Activated B cell treated with CpG ODN at 0.5 μM for 24 hours (primary cell): ENCODE measurements at regions not wholly inside any gene's neighbourhood (a gene's known extent, or its start where the extent isn't known, plus 50 kb on each side); places are given as distances from the start of the nearest gene placed in this dataset.

ENCODE experiments used
- ATAC-seq: fragments of 200-7000 bp; cut with Tn5 transposase; one replicate; pipeline ENCODE4 v1.10.0; 2021; ENCODE audit warnings: low read depth, mild to moderate bottlenecking, moderate library complexity
- CTCF ChIA-PET: fragments of 350-600 bp; sonication (Branson Sonifier 250); formaldehyde crosslinking; loops from one replicate; lab custom pipeline; 2021; ENCODE audit warnings: antibody characterized with exemption; lab: Charles Lee
- POLR2A ChIA-PET: fragments of 350-600 bp; sonication (Branson Sonifier 250); formaldehyde crosslinking; loops from one replicate; lab custom pipeline; 2021; ENCODE audit warnings: antibody characterized with exemption; lab: Charles Lee
- DNase-seq: peaks from one replicate; pipeline ENCODE4 v3.0.0; 2022
- H3K27ac Mint-ChIP-seq: one replicate; pipeline ENCODE4 v1.8.0; 2020; ENCODE audit warnings: mixed read lengths
- H3K27me3 Mint-ChIP-seq: one replicate; pipeline ENCODE4 v1.8.0; 2021; ENCODE audit warnings: mixed read lengths
- H3K36me3 Mint-ChIP-seq: one replicate; pipeline ENCODE4 v1.8.0; 2021; ENCODE audit warnings: low read depth, mixed read lengths
- H3K4me1 Mint-ChIP-seq: one replicate; pipeline ENCODE4 v1.8.0; 2021; ENCODE audit warnings: mixed read lengths
- H3K4me3 Mint-ChIP-seq: one replicate; pipeline ENCODE4 v1.8.0; 2020; ENCODE audit warnings: mild to moderate bottlenecking, mixed read lengths
- H3K9me3 Mint-ChIP-seq: one replicate; pipeline ENCODE4 v1.8.0; 2020; ENCODE audit warnings: mixed read lengths
- CTCF ChIP-seq: fragments of 200-600 bp; IDR thresholded peaks from one replicate; pipeline ENCODE4 v1.8.0; 2022; ENCODE audit warnings: antibody characterized with exemption, mild to moderate bottlenecking
- intact Hi-C: fragments of 100-400 bp; cut with micrococcal nuclease; formaldehyde crosslinking; loops from one replicate; pipeline ENCODE4 v1.15.1; 2024

- Mint-ChIP-seq H3K36me3 (no peaks in the 10 kb centered on the region), H3K4me3 (no peak overlapping the region), H3K27me3 (no peaks in the 10 kb centered on the region), H3K9me3 (peaks cover 1% of the 10 kb centered on the region), H3K27ac (no peak overlapping the region), H3K4me1 (no peaks in the 10 kb centered on the region)
- POLR2A ChIA-PET = no interaction called here
- DNase-seq (no peak), ATAC-seq (no peak)
- intact Hi-C loops = no loop called here
- no peak for TF ChIP-seq CTCF
- CTCF ChIA-PET = no interaction called here
These were observed 333.3 kb upstream of the DDX53 start for GRCh38 chrX:22666441-22666840.

- intact Hi-C loops = no loop called here
- no peak for DNase-seq
- no peaks in the 10 kb centered on the region for H3K36me3 Mint-ChIP-seq
- no peaks in the 10 kb centered on the region for H3K4me1 Mint-ChIP-seq
- ATAC-seq = no peak
- no peak overlapping the region for H3K27ac Mint-ChIP-seq
- no peak for TF ChIP-seq CTCF
- ChIA-PET POLR2A (no interaction called here), CTCF (no interaction called here)
- H3K9me3 Mint-ChIP-seq = peaks cover 3% of the 10 kb centered on the region
- no peaks in the 10 kb centered on the region for H3K27me3 Mint-ChIP-seq
- H3K4me3 Mint-ChIP-seq = no peak overlapping the region
These were observed 324.8 kb upstream of the DDX53 start for GRCh38 chrX:22674932-22675331.

- Mint-ChIP-seq H3K27me3 (no peaks in the 10 kb centered on the region), H3K4me3 (no peak overlapping the region), H3K9me3 (no peaks in the 10 kb centered on the region), H3K27ac (no peak overlapping the region), H3K36me3 (no peaks in the 10 kb centered on the region), H3K4me1 (peaks cover 8% of the 10 kb centered on the region)
- ChIA-PET CTCF (interaction anchor here (0.6 kb wide), 1 partner anchor 67 kb away, joined by 3 read pairs; no protein-coding TSS in a partner anchor), POLR2A (no interaction called here)
- ATAC-seq (no peak), DNase-seq (no peak)
- intact Hi-C loops = no loop called here
- TF ChIP-seq CTCF = no peak
These were observed 313.6 kb upstream of the DDX53 start for GRCh38 chrX:22686138-22686541.

GRCh38 chrX:22689290-22689689 is 310.5 kb upstream of the DDX53 start:
- Mint-ChIP-seq H3K27ac (no peak overlapping the region), H3K36me3 (no peaks in the 10 kb centered on the region), H3K27me3 (no peaks in the 10 kb centered on the region), H3K4me3 (no peak overlapping the region), H3K4me1 (peaks cover 8% of the 10 kb centered on the region), H3K9me3 (no peaks in the 10 kb centered on the region)
- ATAC-seq (no peak), DNase-seq (no peak)
- ChIA-PET CTCF (no interaction called here), POLR2A (no interaction called here)
- no peak for TF ChIP-seq CTCF
- intact Hi-C loops = no loop called here

GRCh38 chrX:22690116-22690515 is 309.6 kb upstream of the DDX53 start:
- no peaks in the 10 kb centered on the region for H3K9me3 Mint-ChIP-seq
- no peaks in the 10 kb centered on the region for H3K27me3 Mint-ChIP-seq
- H3K4me1 Mint-ChIP-seq = peaks cover 8% of the 10 kb centered on the region
- POLR2A ChIA-PET = no interaction called here
- CTCF ChIA-PET = no interaction called here
- no peaks in the 10 kb centered on the region for H3K36me3 Mint-ChIP-seq
- no peak for ATAC-seq
- no peak for DNase-seq
- intact Hi-C loops = no loop called here
- TF ChIP-seq CTCF = no peak
- H3K27ac Mint-ChIP-seq = no peak overlapping the region
- H3K4me3 Mint-ChIP-seq = no peak overlapping the region
